HT1080 (cell line): ENCODE measurements at regions not wholly inside any gene's neighbourhood (a gene's known extent, or its start where the extent isn't known, plus 50 kb on each side); places are given as distances from the start of the nearest gene placed in this dataset.

Experiments used
- DNase-seq: peaks from one replicate; pipeline ENCODE4 v3.0.0-alpha.2; 2015; ENCODE audit warnings: low read depth

DNA sequence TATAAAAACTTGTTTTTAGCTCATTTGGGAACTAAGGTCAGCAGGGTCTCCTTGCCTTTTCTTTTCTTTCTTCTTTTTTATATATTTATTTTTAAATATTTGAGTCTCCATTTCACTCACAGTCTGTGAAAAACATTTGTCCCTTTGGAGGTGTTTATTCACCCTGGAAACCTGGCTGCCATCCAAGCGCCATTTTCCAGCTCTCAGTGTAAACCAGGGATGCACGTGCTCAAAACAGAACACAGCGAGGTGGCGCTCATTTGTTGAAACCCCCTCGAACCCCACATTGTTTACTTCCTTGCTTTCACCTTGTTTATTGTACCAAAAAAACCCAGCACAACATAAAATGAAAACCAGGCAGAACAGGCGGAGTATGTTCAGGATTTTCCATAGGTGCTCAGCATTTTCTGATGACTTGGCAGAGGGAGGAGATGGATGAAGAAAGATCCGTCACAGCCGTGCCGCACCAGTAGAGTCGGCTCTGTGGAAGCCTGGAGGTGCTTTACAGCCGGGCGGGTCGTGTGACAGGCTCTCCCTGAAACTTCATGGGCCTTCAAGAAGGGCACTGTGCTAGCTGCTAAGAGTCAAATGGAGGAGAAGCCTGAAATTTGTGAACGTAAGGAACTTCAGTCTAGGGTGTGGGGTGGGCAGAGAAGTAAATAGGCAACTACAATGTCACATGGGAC, 284.4 kb downstream of the FOXL1 start:
- DNase-seq = no peak

DNA sequence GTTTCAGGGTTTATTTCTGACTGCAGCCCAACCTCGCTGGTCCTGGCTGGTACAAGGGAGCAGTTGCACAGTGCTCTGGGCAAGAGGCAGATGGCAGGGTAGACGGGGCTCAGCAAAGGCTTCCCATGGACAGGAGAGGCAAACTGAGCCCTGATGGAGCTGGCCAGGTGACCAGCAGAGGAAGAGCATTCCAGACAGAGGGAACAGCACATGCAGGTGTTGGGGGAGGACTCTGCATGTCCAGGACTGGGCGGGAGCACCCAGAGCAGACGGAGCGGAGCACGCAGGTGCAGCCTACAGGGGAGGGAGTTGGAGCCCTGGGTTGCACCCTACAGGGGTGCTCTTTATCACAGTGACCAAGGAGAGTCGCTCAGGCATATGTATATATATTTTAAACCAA, 285.3 kb downstream of the FOXL1 start:
- no peak for DNase-seq

DNA sequence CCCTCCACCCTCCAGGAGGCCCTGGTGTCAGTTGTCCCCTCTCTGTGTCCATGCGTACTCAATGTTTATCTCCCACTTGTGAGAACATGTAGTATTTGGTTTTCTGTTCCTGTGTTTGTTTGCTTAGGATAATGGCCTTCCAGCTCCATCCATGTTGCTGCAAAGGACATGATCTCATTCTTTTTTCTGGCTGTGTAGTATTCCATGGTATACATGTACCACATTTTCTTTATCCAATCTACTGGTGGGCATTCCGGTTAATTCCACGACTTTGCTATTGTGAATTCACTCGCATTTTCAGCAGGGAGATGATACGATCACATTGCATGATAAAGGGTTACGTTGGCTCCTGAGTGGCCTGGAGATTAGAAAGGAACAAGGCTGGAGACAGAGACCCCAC, 286.2 kb downstream of the FOXL1 start:
- no peak for DNase-seq

DNA sequence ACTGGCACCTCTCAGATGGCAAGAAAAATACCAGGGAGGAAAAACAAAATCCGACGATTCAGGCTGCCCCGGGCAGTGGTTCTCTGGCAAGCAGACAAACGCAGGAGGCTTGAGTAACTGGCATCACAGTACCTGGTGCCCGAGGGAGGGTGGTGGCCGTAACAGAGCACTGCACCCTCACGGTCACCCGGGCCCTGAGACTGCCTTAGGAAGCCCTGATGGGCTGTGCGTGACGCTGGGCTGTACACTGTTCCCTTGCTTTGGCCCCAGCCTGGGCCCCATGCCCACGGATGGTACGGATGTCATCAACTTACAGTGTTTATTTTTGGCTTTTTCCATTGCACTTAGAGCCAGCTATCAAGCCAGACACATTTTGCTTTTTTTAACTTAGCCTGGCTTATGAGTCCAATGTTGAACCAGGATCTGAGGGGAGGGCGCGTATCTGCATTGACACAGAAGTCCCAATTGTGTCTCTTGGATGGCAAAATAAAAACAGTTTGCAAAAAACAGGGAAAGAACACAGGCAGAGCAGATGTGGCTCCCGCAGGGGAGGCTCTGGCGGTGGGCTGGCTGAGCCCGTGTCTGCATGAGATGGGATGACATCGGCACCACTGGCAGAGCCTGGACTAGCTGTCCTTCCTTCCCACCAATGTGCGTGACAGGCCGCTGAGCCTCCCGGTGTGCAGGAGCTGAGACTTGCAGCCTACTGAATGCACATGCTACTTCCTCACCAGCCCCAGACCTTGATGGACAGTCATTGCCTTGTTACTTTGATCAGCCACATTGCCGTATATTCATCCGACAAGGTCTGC, 287.7 kb downstream of the FOXL1 start:
- no peak for DNase-seq

DNA sequence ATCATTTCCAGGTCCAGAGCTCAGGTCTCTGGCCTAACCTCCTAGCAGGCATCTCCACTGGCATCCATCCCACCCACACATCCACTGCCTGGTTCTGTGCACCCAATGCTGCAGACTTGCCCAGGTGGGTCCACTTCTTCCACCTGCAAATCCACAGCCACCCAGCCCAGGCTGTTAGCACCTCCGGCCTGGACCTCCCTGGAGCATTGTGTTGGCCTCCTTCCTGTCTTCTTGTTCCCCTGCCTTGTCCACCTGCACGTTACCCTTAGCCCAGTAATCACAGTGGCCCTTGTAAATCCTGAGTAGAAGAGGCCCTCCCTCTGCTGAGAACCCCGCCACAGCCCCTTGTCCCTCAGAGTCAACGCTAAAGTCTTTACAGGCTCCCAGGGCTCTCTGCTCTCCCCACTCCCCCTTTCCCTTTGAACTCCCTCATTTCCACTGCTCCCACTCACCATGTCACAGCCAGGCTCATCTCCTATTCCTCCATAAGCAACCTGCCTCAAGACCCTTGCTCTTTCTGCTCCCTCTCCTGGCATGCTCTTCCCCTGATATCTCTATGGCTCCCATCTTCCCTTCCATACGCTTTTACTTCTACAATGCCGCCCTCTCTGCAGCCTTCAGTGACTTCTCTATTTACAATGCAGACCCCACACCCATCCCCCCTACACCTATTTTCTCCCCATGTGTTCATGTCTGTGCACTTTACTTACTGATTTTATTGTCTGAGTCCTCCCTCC, 288.8 kb downstream of the FOXL1 start:
- no peak for DNase-seq

DNA sequence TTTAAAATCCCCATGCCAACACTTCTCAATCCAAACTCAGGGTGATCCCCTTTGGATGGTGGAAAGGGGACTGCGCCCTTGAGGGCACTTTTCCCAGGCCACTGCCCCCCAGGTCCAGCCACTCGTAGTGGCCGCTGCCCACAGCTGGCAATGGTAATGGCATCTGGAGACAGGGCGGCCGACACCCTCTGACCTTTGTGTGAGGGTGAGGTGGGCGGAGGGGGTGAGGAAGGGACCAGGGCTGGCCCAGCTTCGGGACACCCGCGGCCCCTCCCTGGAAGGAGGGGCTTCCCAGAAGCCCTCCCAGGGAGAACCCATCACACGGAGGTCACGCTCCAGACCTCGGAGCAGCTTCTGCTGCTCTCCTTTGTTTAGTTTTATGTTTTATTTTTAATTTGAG, 289.7 kb downstream of the FOXL1 start:
- DNase-seq = no peak

DNA sequence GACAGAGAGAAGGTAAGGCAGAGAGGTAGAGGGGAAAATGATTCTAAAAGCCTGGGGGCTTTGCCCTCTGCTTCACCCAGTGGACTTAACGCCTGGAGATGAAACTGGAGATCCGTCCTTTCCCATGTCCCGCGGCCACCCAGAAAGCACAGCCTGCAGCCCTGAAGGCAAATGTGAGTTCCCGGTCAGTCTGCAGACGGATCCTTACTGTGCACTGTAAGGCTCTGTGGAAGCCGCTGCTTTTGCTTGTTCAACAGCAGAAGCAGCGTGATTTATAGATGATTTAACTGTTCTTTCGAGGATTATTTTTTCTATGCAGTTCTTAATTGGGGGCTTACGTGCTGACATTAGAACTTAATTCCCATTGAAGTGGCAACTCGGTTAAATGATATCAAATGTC, 290.4 kb downstream of the FOXL1 start:
- no peak for DNase-seq

DNA sequence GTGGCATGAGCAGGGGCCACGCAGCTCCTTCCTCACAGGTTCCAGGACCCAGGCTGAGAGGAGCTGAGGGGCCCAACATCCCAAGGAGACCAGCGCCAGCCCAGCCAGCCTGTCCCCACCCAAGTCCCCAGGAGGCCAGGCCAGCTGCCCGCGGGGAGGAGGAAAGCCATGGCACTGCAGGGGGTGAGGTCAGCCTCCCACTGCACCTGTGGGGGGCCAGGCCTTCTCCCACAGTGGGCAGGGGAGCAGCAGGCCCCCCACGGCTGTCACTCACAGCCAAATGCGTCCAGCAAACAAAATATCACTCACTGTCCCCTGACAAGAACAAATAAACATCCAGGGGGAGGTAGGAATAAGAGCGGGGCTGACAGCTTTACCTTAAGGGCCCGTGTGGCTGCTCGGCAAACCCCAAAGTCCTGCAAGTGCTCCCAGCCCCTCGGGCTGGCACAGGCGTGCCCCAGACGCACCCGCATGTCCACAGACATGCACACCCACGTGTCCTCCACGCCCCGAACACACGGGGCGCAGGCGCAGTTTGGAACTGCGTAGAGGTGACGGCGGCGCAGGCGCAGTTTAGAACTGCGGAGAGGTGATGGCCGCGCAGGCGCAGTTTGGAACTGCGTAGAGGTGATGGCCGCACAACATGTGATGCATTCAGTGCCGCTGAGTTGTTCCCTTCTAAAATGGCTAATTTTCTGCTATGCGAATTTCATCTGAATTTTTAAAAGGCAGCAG, 291.1 kb downstream of the FOXL1 start:
- DNase-seq = no peak

DNA sequence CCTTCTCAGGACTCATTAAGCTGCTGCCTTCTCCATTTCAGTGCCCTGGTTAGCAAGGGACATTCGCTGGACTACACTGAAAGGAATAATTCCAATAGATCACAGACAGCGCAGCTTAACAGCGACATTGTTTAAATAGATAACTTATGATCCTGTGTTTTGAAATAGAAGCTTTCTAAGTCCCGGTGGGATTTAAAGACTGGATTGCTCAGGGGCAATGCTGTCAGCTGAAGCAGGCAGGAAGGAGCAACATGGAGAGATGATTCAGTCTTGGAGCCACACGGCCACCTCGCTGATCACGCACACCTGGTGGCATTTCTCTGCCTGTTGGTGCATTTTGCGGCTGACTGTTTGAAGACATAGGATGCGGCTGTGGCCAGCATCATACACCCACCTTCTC, 292.0 kb downstream of the FOXL1 start:
- no peak for DNase-seq

DNA sequence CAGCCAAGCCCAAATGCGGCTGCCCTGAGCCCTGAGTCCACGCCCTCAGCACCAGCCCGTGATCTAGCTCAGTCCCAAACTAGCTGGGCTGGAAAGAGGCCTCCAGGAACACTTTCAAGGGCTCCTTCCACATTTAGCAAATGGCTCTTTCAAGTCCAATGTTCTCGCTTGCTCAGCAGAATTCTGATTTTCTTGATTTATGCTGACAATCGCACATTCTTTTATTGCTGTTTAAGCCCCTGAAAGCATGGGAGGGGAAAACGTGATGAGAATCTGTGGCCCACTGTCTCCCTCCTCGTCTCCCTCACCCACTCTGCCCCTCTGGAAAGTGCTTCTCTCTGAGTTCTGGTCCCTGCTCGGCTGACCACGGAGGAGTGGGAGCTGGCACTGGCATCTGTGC, 293.8 kb downstream of the FOXL1 start:
- DNase-seq = no peak

DNA sequence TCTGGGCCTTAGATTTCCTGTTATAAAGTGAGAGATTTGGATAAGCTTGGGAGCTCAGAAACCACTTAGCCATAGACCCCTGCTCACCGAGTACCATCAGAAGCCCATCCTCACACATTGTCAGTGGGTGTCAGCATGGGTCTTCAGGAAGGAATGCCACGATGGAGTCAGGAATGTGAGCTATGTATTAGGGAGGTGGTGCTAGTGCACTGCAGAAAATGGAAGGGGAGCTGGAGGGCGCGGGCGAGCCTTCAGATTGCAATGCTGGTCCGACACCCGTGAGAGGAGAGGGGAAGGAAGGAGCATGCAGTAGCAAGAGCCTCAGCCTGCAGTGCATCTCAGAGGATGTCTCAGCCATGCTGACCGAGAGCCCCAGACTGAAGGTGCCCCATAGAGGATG, 294.5 kb downstream of the FOXL1 start:
- no peak for DNase-seq

DNA sequence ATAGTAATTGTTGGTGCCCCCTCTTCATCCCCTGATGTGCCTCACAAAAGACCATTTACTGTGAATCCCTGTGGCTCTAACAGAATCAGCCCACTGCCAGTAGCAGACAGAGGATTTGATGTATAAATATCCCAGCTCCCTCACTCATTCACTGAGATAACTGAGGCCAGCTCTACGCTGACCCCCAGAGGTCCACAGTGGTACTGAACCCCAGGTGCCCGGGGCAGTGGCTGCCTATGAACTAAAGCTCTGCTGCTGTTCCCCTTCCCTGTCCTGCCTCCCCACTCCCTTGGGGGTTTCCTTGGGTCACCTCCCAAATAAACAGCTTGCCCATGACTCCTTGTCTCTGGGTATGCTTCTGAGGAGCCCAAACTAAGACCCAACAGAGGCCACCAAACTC, 295.8 kb downstream of the FOXL1 start:
- DNase-seq = no peak

DNA sequence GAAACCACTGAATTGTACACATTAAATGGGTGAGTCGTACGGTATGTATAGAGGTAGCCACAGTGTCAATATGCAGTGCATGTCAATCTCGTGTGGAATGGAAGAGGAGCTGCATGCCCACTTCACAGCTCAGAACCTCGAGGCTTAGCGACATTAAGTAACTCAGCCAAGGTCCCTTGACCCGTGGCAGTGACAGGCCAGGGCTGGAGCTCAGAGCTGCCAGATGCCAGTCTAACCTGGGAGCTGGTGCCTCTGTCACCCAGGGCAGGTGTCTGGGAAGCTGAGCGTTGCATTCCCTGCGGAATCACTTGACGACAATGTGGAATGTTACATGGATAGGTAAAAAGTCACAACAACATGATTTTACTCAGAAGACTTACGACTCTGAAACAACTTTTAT, 298.1 kb downstream of the FOXL1 start:
- no peak for DNase-seq

DNA sequence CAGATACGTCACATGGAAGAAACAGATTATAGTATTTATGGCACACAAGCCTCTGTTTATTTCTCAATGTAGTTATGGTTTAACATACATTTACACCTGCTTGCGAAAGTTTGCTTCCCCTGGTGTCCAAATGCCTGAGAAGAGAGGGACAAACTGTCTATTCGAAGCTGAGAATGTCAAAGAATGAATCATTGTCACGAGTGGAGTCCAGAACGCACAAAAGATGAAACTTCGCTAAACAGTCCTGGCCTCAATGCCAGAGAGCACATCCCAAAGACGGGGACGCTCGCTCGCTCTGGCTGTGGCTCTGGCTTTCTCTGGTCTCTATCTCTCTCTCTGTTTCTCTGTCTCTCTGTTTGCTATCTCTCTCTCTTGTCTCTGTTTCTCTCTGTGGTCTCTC, 298.8 kb downstream of the FOXL1 start:
- no peak for DNase-seq

DNA sequence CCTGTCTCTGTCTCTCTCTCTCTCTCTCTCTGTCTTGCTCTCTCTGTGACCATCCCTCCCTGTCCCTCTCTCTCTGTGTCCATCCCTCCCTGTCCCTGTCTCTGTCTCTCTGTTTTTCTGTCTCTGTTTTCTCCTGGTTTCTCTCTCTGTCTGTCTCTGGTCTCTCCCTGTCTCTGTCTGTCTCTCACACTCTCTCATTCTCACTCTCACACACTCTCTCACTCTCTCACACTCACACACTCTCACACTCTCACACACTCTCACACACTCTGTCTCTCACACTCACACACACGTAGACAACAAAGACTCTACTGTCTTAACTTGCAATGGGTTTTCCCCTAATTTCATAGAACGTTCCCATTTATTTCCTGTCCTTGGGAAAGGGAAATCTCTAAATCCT, 299.5 kb downstream of the FOXL1 start:
- no peak for DNase-seq

DNA sequence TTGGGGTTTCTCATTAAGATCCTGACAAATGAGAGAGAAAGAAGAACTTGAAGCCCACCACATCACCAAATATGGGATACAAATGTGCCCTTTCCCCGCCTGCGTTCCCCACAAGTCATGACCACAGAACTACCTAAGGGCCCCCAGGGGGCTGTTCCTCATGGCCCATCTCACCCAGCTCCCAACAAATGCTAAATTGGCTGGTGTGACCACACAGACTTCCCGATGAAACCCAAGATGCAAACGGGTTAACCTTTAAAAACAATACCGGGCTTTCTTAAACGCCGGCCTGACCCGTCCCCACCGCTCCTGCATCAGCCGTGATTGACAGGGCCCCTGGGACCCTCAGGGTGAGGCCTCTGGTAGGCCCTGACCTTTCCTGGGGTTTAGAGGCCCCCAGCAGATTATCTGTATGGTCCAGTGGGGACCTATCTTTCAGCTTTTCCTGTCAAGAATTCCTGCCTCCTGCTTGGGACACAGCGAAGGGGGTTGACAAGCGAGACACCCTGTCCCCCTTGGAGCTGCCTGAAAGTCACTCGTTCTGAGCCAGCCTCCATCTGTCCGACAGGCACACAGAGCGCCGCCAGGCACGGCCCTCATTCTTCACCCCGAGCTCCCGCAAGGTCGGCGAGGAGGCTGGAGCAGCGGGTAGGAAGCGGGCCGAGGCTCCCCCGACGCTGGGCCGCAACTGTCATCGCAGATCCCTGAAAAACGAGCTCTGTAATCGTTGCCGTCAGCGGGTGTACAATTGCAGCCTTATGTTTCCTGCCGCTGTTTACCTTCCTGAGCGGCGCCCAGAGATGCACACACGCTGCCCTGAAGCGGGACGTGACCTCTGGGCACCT, 300.1 kb downstream of the FOXL1 start:
- no peak for DNase-seq

DNA sequence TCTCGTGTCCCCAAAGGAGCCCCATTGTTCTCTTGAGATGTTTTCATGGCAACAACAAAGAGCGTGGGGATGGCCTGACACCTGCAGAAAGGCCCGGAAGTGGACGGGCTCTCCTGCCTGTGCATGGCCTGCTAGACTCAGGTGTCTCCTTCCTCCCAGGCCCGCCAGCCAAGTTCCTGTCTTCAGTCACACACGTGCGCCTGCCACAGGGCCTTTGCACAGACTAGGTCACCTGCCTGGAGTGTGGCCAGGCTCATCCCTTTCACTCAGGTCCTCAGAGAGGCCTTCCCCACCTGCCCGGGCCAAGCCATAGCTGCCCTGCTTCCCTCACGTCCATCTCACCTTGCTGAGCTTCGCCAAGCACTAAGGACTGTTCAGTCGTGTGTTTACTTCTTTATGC, 300.9 kb downstream of the FOXL1 start:
- DNase-seq = no peak

DNA sequence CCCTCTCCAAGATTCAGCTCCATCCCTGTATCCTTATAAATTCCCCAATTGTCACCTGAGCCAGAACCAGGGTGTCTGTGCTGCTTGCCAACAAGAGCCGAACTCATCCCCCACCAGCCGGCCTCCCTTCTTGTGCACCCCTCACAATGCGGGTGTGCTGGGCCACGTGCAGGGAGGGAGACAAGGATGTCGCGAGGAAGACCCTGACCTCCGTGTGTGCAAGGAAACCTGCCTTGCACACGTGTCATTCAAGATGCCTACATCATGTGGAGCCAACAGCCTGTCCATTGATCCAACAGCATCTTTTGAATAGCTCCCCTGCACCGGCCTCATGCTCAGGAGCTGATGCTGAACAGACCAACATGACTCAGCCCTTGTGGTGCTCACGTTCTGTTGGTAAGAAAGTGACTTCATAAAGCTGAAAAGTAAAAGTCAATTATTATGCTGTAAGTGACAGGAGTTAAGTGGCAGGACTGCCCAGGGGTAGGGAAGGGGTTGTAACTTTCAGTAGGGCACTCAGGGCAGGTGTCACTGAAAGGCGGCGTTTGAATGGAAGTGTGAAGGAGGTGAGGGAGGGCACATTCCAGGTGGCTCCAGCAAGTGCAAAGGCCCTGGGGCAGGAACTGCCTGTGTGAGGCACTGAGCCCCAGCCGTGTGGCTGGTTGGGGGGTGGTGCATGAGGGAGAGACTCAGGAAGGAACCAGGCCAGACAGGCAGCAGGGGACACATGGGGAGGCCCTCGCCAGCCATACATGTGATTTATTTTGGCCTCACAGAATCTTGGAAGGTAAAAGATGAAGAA, 302.2 kb downstream of the FOXL1 start:
- no peak for DNase-seq

DNA sequence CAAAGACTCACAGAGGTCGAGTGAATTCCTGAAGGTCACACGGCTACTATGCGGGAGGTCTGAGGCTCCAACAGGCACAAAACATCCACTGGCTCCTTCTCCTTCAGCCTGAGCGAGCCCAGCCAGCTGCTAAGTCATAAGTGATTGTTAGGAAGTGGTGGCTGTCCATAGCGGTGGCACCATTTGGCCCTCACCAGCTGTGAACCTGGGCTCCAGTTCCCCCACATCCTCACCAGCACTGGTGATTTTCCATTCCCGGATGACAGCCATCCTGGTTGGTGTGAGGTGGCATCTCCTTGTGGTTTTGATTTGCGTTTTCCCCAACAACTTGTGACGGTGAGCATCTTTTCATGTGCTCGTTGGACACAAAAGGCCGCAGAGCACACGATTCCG, 302.8 kb downstream of the FOXL1 start:
- no peak for DNase-seq

DNA sequence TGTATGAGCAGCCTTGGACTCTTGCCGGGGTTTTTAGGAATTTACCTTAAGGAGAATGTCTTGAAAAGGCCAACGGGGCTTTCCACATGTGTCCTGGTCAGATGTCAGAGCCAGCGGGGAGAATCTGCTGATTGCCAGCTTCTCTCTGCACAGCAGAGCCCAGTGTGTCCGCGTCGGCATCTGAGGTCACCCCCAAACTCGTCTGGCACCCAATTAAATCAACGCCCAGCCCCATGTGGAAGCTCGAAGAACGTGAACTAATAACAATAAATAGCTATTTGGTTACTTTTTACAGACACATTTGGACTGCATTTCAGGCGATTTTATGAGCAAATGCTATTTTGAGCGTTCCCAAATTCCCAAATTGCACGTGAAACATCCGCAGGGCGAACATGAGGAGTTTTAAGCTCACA, 303.5 kb downstream of the FOXL1 start:
- DNase-seq = no peak
